Stomach (tissue), 8 donors: ENCODE measurements at regions not wholly inside any gene's neighbourhood (a gene's known extent, or its start where the extent isn't known, plus 50 kb on each side); places are given as distances from the start of the nearest gene placed in this dataset.

Source experiments
- DNase-seq, 2 donors: peaks; one replicate each; pipeline versions ENCODE4 v3.0.0 to v3.0.0-alpha.2; 2013 to 2019
- H3K27ac ChIP-seq, 5 donors: fragments of 200-600 bp in 4 of 5; sonication (generic) in 4 of 5; one replicate each; pipeline ENCODE4 v1.5.1; 2013 to 2019; ENCODE audit warnings: mild to moderate bottlenecking in 1 of 5, moderate library complexity in 1 of 5
- H3K27me3 ChIP-seq, 3 donors: fragments of 200-600 bp; sonication (generic); one replicate each; pipeline ENCODE4 v1.5.1; 2017 to 2019; ENCODE audit warnings: mixed run types in 1 of 3
- H3K36me3 ChIP-seq, 4 donors: fragments of 200-600 bp; sonication (generic); 1 replicate in 3 of 4; 2 replicates in 1 of 4; pipeline ENCODE4 v1.5.1; 2016 to 2019
- H3K4me1 ChIP-seq, 4 donors: fragments of 200-600 bp; sonication (generic); one replicate each; pipeline ENCODE4 v1.5.1; 2016 to 2019
- H3K4me3 ChIP-seq, 4 donors: fragments of 200-600 bp; sonication (generic) in 3 of 4; one replicate each; pipeline ENCODE4 v1.5.1; 2016 to 2019; ENCODE audit warnings: mild to moderate bottlenecking in 1 of 4
- H3K9me3 ChIP-seq, 4 donors: fragments of 200-600 bp; sonication (generic); one replicate each; pipeline ENCODE4 v1.5.1; 2016 to 2019
- EP300 ChIP-seq: sonication (generic); formaldehyde crosslinking; IDR thresholded peaks from one replicate; pipeline ENCODE4 v1.6.1; 2017; ENCODE audit warnings: antibody characterized with exemption
- POLR2A ChIP-seq, 4 donors: fragments of 450-650 bp; IDR thresholded peaks; one replicate each; pipeline ENCODE4 v1.6.1; 2016; ENCODE audit warnings: antibody characterized with exemption in 4 of 4, control low read depth in 2 of 4, mild to moderate bottlenecking in 1 of 4, moderate library complexity in 1 of 4
- POLR2AphosphoS5 ChIP-seq, 3 donors: sonication (generic); formaldehyde crosslinking; IDR thresholded peaks; one replicate each; pipeline ENCODE4 v1.6.1; 2016; ENCODE audit warnings: antibody characterized with exemption in 3 of 3
- WGBS, 5 donors: extraction: QIAGEN DNeasy Blood & Tissue Kit in 3 of 5; methylation state at CpG; one replicate each; pipeline versions ENCODE4 v1.1.5 to v1.1.7; 2013 to 2018; 5-methylcytosine and 5-hydroxymethylcytosine counted together
- intact Hi-C: fragments of 100-400 bp; cut with DNase I; formaldehyde crosslinking; loops from one replicate; pipeline ENCODE4 v1.15.1; 2023; ENCODE audit warnings: low total_unique reads
- TF ChIP-seq, protein P1 (sequence below), 7 experiments: fragments of 450-650 bp in 4 of 7; fragments of 200-600 bp in 3 of 7; sonication (generic) in 3 of 7; IDR thresholded peaks; one replicate each; pipeline ENCODE4 v1.5.1; 2016 to 2019; ENCODE audit warnings: antibody characterized with exemption in 7 of 7, control low read depth in 2 of 7, mild to moderate bottlenecking in 1 of 7
- donor health status: healthy with polysubstance abuse.
- donor health status: Bipolar disorder and iron deficiency.
- donor health status: healthy.

DNA sequence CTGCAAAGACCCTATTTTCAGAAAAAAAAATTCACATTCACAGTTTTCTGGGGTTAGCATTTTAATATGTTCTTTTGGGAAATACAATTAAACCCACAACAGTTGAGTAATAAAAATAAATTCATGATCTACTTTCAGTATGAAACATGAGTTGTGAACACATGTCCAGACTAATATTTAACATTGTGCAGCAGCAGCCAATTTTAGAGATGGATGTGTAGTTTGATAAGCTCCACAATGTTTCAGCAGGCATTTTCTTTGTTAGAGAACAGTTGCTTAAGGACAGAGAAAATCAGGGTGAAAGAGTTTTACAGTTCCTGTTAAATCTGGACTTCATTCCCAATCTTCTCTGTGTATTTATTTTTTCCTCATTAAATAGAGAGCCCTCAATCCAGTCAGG lies 519.5 kb downstream of the PIK3C3 start:
- no peaks in the 10 kb centered on the region for H3K4me1 ChIP-seq
- TF ChIP-seq POLR2A (IDR thresholded peaks at IDR 0.05) (no peak), EP300 (no peak), POLR2AphosphoS5 (IDR thresholded peaks at IDR 0.05) (no peak)
- TF ChIP-seq, protein P1, sequence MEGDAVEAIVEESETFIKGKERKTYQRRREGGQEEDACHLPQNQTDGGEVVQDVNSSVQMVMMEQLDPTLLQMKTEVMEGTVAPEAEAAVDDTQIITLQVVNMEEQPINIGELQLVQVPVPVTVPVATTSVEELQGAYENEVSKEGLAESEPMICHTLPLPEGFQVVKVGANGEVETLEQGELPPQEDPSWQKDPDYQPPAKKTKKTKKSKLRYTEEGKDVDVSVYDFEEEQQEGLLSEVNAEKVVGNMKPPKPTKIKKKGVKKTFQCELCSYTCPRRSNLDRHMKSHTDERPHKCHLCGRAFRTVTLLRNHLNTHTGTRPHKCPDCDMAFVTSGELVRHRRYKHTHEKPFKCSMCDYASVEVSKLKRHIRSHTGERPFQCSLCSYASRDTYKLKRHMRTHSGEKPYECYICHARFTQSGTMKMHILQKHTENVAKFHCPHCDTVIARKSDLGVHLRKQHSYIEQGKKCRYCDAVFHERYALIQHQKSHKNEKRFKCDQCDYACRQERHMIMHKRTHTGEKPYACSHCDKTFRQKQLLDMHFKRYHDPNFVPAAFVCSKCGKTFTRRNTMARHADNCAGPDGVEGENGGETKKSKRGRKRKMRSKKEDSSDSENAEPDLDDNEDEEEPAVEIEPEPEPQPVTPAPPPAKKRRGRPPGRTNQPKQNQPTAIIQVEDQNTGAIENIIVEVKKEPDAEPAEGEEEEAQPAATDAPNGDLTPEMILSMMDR (IDR thresholded peaks at IDR 0.05), result no peak
- peak in 1 of 2 donors; percentile 10 for DNase-seq
- no peaks in the 10 kb centered on the region for H3K9me3 ChIP-seq
- H3K27ac ChIP-seq, result no peak overlapping the region
- no peaks in the 10 kb centered on the region for H3K27me3 ChIP-seq
- H3K36me3 ChIP-seq, result no peaks in the 10 kb centered on the region
- intact Hi-C loops, result no loop called here
- no peak overlapping the region for H3K4me3 ChIP-seq

DNA sequence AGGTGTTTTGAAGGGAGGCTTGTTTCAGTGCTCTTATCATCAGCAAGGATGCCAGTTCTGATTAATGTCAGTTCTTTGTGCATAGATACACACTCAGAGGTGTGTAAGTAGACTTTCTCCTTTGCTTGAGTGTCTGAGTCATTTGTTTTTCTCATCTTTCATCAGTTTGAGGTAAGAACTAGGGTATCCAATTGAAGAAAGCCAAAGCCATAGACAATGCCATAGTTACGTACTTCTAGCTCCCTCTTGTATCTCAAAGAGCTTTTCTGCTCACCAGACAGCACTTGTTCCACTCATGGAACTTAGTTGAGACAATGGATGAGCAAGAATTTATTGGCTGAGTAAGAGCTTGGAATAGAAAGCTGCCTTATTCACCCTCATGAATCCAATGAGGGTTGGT lies 520.1 kb downstream of the PIK3C3 start:
- 80 to 88% (median 84%) methylated on average over 1 of the region's 1 CpG for WGBS, 5 donors
- H3K27ac ChIP-seq, result no peak overlapping the region
- intact Hi-C loops, result no loop called here
- H3K4me1 ChIP-seq, result no peaks in the 10 kb centered on the region
- no peaks in the 10 kb centered on the region for H3K27me3 ChIP-seq
- no peak for DNase-seq
- H3K9me3 ChIP-seq, result no peaks in the 10 kb centered on the region
- no peak overlapping the region for H3K4me3 ChIP-seq
- H3K36me3 ChIP-seq, result no peaks in the 10 kb centered on the region
- TF ChIP-seq POLR2AphosphoS5 (IDR thresholded peaks at IDR 0.05), result no peak
- no peak for TF ChIP-seq EP300
- no peak for TF ChIP-seq POLR2A (IDR thresholded peaks at IDR 0.05)
- TF ChIP-seq, protein P1 (IDR thresholded peaks at IDR 0.05), result no peak

DNA sequence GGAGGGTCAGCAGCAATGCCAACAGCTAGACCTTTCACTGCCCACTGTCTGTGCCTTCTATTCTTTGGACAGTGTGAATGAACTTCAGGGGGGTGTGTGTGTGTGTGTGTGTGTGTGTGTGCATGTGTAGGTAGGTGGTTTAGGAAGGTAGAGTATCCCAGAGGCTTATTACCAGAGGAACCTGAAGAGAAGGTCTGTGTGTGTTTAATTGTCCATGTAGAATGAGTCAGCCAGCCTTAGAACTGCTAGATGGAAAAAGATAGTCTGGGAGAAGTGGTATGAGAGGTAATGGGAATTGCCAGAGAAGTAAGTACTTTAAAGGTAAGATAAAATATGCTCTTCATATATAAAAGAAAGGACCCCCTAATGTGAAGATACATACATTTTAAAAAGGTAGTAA lies 522.2 kb downstream of the PIK3C3 start:
- intact Hi-C loops, result no loop called here
- Histone ChIP-seq H3K27me3 (no peaks in the 10 kb centered on the region), H3K4me1 (no peaks in the 10 kb centered on the region), H3K27ac (no peak overlapping the region), H3K36me3 (no peaks in the 10 kb centered on the region), H3K4me3 (no peak overlapping the region), H3K9me3 (no peaks in the 10 kb centered on the region)
- no peak for TF ChIP-seq EP300
- TF ChIP-seq POLR2A (IDR thresholded peaks at IDR 0.05), result no peak
- TF ChIP-seq POLR2AphosphoS5 (IDR thresholded peaks at IDR 0.05), result no peak
- TF ChIP-seq, protein P1 (IDR thresholded peaks at IDR 0.05), result no peak
- no peak for DNase-seq

DNA sequence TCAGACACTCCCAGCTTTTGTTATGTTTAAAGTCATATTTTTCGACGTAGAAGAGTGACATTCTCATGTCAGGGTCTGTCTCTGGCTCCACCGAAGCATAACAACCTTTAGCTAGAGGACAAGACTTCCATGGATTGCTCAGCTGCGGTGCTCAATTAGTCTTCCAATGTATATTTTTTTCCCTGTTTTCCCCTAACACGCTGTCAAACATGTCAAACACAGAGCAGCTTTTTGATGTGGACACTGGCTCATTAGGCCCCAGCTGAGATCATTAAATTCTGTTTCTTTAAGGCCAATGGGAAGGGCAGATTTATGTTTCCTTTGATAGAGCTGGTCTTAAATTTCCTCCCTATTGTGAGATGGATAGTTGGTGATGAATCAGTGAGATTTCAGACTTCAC lies 525.4 kb downstream of the PIK3C3 start:
- 54 to 82% (median 75%) methylated on average over 5 of the region's 5 CpGs for WGBS, 5 donors
- DNase-seq, result no peak
- H3K27me3 ChIP-seq, result no peaks in the 10 kb centered on the region
- no peaks in the 10 kb centered on the region for H3K4me1 ChIP-seq
- H3K9me3 ChIP-seq, result peaks cover 0 to 8% (median 2%) of the 10 kb centered on the region in 4 donors
- H3K27ac ChIP-seq, result no peak overlapping the region
- H3K36me3 ChIP-seq, result no peaks in the 10 kb centered on the region
- TF ChIP-seq POLR2AphosphoS5 (IDR thresholded peaks at IDR 0.05), result no peak
- H3K4me3 ChIP-seq, result no peak overlapping the region
- intact Hi-C loops, result no loop called here

DNA sequence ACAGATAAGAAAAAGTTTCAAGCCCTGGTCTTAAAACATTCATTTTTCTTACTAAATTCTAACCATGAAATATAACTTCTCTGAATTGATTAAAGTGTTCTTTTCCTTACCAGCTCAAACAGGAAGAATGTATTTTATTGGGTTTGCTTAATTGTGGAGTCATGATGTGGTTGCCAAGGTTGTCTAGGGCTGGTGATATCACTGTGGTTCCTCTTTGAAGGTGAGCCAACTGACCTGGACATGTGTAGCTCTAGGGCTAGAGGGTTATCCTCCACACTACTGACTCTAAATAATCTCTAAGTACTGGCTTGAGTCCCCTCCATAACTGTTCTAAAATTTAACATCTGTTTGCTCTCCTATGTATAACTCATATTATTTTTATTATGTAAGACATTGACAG lies 529.6 kb downstream of the PIK3C3 start:
- no peak for DNase-seq
- Histone ChIP-seq H3K4me1 (no peaks in the 10 kb centered on the region), H3K27ac (no peak overlapping the region), H3K27me3 (no peaks in the 10 kb centered on the region), H3K9me3 (peaks cover 0 to 15% (median 7%) of the 10 kb centered on the region in 4 donors), H3K36me3 (no peaks in the 10 kb centered on the region), H3K4me3 (no peak overlapping the region)
- intact Hi-C loops, result no loop called here
- TF ChIP-seq, protein P1 (IDR thresholded peaks at IDR 0.05), result no peak
- TF ChIP-seq POLR2A (IDR thresholded peaks at IDR 0.05), result no peak
- TF ChIP-seq POLR2AphosphoS5 (IDR thresholded peaks at IDR 0.05), result no peak
- no peak for TF ChIP-seq EP300
